Dedifferentiated amniotic fluid mesenchymal stem cell (primary cell): ENCODE measurements at regions not wholly inside any gene's neighbourhood (a gene's known extent, or its start where the extent isn't known, plus 50 kb on each side); places are given as distances from the start of the nearest gene placed in this dataset.
"Not testable (repeated sequence)": the region's sequence is repeated elsewhere in the genome, so short reads cannot be mapped to it uniquely, and the experiment has no call there.

Experiments used
- DNase-seq: peaks from one replicate; pipeline ENCODE4 v3.0.0-alpha.2; 2016; ENCODE audit errors: extremely low spot score

- DNase-seq = not testable (repeated sequence)
These were observed 270.4 kb upstream of the PLCXD1 start for GRCh38 chrX:10469-11458.

DNA sequence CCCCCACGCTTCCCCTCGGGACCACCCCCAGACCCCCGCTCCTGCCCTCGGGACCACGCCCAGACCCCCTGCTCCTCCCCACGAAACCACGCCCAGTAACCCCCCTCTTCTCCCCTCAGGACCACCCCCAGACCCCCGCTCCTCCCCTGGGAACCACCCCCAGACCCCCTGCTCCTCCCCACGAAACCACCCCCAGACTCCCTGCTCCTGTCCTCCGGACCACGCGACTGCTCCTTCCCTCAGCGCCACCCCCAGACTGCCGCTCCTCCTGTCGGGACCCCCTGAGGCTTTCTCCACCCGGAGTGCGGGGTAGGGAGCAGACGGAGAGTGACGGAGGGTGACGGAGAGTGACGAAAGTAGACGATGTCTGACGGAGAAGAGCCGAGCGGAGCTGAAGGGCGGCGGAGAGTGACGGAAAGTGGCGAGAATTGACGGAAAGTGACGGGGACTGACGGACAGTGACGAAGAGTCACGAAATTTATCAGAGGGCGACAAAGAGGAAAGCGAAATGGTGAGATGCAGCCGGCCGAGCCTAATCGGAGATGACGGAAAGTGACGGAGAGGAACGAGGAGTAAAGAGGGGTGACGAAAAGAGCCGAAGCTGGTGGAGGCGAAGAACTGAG, 267.2 kb upstream of the PLCXD1 start:
- DNase-seq = not testable (repeated sequence)

DNA sequence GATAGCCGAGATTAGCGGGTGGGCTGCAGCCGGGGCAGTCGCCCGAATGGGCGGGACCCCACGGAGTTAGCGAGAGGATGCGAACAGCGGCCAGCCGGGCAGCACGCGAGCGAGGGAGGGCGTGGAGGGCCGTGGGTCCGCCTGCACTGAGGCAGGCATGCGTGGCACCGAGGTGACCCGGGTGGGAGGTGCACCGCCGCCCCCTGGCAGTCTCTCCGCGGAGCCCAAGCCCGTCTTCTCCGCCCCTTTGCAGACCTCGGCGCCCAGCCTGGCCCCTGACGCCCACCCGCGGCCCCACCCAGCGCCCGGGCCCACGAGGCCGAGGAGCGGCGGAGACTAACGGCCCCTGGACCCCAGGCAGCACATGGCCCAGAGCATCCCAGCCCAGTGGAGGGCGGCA, 266.7 kb upstream of the PLCXD1 start:
- DNase-seq = peak; percentile 7

- DNase-seq = not testable (repeated sequence)
These were observed 262.3 kb upstream of the PLCXD1 start for GRCh38 chrX:18768-19454.

- DNase-seq = not testable (repeated sequence)
These were observed 261.7 kb upstream of the PLCXD1 start for GRCh38 chrX:19455-19827.

DNA sequence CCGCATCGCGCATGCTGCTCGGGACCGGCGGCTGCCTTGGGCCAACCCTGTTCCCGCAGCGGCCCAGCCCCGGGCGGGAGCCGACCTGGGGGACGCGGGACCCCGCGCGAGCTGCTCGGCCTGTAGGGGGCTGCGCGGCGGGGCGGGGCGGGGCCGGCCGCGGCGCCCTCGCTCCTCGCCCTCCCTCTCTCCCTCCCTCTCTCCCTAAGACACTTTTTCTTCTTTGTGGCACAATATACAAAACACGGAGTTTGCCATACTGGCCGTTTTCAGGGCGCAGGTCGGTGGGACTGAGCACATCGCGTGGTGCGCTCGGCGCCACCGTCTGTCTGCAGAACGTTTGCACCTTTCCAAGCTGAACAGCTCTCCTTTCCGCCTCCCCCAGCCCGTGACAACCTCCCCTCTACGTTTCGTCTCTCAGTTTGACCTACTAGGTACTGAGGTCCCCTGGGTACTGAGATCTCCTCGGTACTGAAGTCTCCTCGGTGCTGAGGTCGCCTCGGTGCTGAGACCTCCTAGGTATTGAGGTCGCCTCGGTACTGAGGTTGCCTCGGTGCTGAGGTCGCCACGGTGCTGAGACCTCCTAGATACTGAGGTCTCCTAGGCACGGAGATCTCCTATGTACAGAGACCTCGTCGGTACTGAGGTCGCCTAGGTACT, 261.1 kb upstream of the PLCXD1 start:
- peak; percentile 12 for DNase-seq

DNA sequence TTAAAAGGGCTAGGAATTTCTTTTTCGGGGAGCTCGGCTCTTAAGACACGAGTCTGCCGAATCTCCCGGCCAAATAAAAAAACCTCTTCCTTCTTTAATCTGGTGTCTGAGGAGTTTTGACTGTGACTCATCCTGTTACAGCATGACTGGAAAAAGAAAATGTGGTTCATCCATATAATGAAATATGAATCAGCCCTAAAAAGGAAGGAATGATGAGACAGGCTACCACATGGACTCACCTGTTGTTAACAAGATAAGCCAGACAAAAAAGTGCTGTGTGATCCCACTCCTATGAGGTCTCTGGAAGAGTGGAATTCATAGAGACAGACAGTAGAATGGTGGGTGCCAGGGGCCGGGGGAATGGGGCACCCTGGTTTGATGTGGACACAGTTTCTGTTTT, 257.0 kb upstream of the PLCXD1 start:
- DNase-seq = not testable (repeated sequence)
